ENCODE measurements at regions not wholly inside any gene's neighbourhood (a gene's known extent, or its start where the extent isn't known, plus 50 kb on each side); places are given as distances from the start of the nearest gene placed in this dataset.
"Not testable (repeated sequence)": the region's sequence is repeated elsewhere in the genome, so short reads cannot be mapped to it uniquely, and the experiment has no call there.

- intact Hi-C loops (cut with micrococcal nuclease); H4K20me1 ChIP-seq (ENCODE audit: control insufficient read depth, insufficient read depth, low read length, poor library complexity, severe bottlenecking); H3K9me3 ChIP-seq (ENCODE audit: control extremely low read depth in 1 of 3, control insufficient read depth in 2 of 3, insufficient read depth in 1 of 3, low read length in 2 of 3); H3K9me3 Mint-ChIP-seq (ENCODE audit: insufficient read depth); H3K4me3 Mint-ChIP-seq; ATAC-seq (ENCODE audit: low read depth); H3K4me1 ChIP-seq (ENCODE audit: control insufficient read depth in 2 of 2, insufficient read depth in 2 of 2, low read length in 2 of 2); H3K27ac Mint-ChIP-seq; H3K36me3 ChIP-seq (replicated peaks in 1 of 2; ENCODE audit: control extremely low read depth in 1 of 2, control insufficient read depth in 1 of 2, extremely low read depth in 1 of 2, insufficient read depth in 2 of 2, low read length in 1 of 2); H3K4me2 ChIP-seq (replicated peaks; ENCODE audit: low read depth, low read length, poor library complexity, severe bottlenecking); H2AFZ ChIP-seq (ENCODE audit: insufficient read depth, low read depth, low read length, poor library complexity, severe bottlenecking); H3K4me1 Mint-ChIP-seq; H3K27ac ChIP-seq (ENCODE audit: low read length in 2 of 2); POLR2A ChIA-PET; H3K27me3 ChIP-seq (replicated peaks in 1 of 4; ENCODE audit: control extremely low read depth in 1 of 4, control insufficient read depth in 3 of 4, insufficient read depth in 4 of 4, low read length in 3 of 4); DNase-seq; H3K9ac ChIP-seq (ENCODE audit: low read length); H3K79me2 ChIP-seq (ENCODE audit: control insufficient read depth, insufficient read depth, low read length); H3K4me3 ChIP-seq (ENCODE audit: control extremely low read depth in 1 of 5, extremely low read depth in 1 of 5, insufficient read depth in 1 of 5, low read depth in 2 of 5, low read length in 4 of 5): not testable (repeated sequence)
- WGBS (ENCODE audit: insufficient coverage), result no CpG with 5 or more reads among the region's 6 CpGs
- CTCF ChIA-PET, result interaction anchor here (1.2 kb wide), 1 partner anchor 191 kb away, joined by 3 read pairs; no protein-coding TSS in a partner anchor
- peaks cover 19% of the 10 kb centered on the region for H3K27me3 Mint-ChIP-seq
Observed at GRCh38 chr3:197447781-197448180, 108.0 kb downstream of the BDH1 start.

- Histone ChIP-seq H4K20me1 (ENCODE audit: control insufficient read depth, insufficient read depth, low read length, poor library complexity, severe bottlenecking) (no peaks in the 10 kb centered on the region), H3K9ac (ENCODE audit: low read length) (no peak overlapping the region), H2AFZ (ENCODE audit: insufficient read depth, low read depth, low read length, poor library complexity, severe bottlenecking) (no peak overlapping the region), H3K4me2 (replicated peaks; ENCODE audit: low read depth, low read length, poor library complexity, severe bottlenecking) (no peak overlapping the region), H3K27me3 (replicated peaks in 1 of 4; ENCODE audit: control extremely low read depth in 1 of 4, control insufficient read depth in 3 of 4, insufficient read depth in 4 of 4, low read length in 3 of 4) (peaks cover 0 to 3% (median 0%) of the 10 kb centered on the region in 4 experiments), H3K4me1 (ENCODE audit: control insufficient read depth in 2 of 2, insufficient read depth in 2 of 2, low read length in 2 of 2) (no peaks in the 10 kb centered on the region), H3K79me2 (ENCODE audit: control insufficient read depth, insufficient read depth, low read length) (no peaks in the 10 kb centered on the region), H3K9me3 (ENCODE audit: control extremely low read depth in 1 of 3, control insufficient read depth in 2 of 3, insufficient read depth in 1 of 3, low read length in 2 of 3) (no peaks in the 10 kb centered on the region), H3K36me3 (replicated peaks in 1 of 2; ENCODE audit: control extremely low read depth in 1 of 2, control insufficient read depth in 1 of 2, extremely low read depth in 1 of 2, insufficient read depth in 2 of 2, low read length in 1 of 2) (no peaks in the 10 kb centered on the region), H3K4me3 (ENCODE audit: control extremely low read depth in 1 of 5, extremely low read depth in 1 of 5, insufficient read depth in 1 of 5, low read depth in 2 of 5, low read length in 4 of 5) (no peak overlapping the region), H3K27ac (ENCODE audit: low read length in 2 of 2) (no peak overlapping the region)
- ATAC-seq (ENCODE audit: low read depth) (no peak), DNase-seq (no peak)
- CTCF ChIA-PET, result interaction anchor here (1.2 kb wide), 1 partner anchor 191 kb away, joined by 3 read pairs; no protein-coding TSS in a partner anchor
- TF ChIP-seq EZH2 (IDR thresholded peaks at IDR 0.05; ENCODE audit: borderline replicate concordance, insufficient read depth, low read depth, low read length, poor library complexity, severe bottlenecking), result no peak
- TF ChIP-seq, protein P1, sequence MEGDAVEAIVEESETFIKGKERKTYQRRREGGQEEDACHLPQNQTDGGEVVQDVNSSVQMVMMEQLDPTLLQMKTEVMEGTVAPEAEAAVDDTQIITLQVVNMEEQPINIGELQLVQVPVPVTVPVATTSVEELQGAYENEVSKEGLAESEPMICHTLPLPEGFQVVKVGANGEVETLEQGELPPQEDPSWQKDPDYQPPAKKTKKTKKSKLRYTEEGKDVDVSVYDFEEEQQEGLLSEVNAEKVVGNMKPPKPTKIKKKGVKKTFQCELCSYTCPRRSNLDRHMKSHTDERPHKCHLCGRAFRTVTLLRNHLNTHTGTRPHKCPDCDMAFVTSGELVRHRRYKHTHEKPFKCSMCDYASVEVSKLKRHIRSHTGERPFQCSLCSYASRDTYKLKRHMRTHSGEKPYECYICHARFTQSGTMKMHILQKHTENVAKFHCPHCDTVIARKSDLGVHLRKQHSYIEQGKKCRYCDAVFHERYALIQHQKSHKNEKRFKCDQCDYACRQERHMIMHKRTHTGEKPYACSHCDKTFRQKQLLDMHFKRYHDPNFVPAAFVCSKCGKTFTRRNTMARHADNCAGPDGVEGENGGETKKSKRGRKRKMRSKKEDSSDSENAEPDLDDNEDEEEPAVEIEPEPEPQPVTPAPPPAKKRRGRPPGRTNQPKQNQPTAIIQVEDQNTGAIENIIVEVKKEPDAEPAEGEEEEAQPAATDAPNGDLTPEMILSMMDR (IDR thresholded peaks at IDR 0.05), result no peak
- Mint-ChIP-seq H3K9me3 (ENCODE audit: insufficient read depth) (no peaks in the 10 kb centered on the region), H3K4me3 (no peak overlapping the region), H3K27me3 (peaks cover 21% of the 10 kb centered on the region), H3K4me1 (no peaks in the 10 kb centered on the region), H3K27ac (no peak overlapping the region)
- intact Hi-C loops (cut with micrococcal nuclease), result no loop called here
- POLR2A ChIA-PET, result no interaction called here
- WGBS (ENCODE audit: insufficient coverage), result 91% methylated on average over 4 of the region's 7 CpGs
Observed at GRCh38 chr3:197447057-197447456, 108.7 kb downstream of the BDH1 start.

Data from B cell (primary cell).